ENCODE measurements at regions not wholly inside any gene's neighbourhood (a gene's known extent, or its start where the extent isn't known, plus 50 kb on each side); places are given as distances from the start of the nearest gene placed in this dataset.
A peak's percentile ranks its signal among the peaks of the same experiment; 100 is the strongest.

- Histone ChIP-seq H3K27me3 (ENCODE audit: control insufficient read depth in 1 of 2, insufficient read depth in 2 of 2, low read length in 2 of 2) (0 out of 5 replicates have a peak, but pooled peaks cover 0 to 11% of the 10 kb centered on the region in 2 experiments), H2AFZ (ENCODE audit: low read length) (no peak overlapping the region), H3K27ac (ENCODE audit: extremely low read length, insufficient read depth, low read length) (no peak overlapping the region), H3K9me3 (ENCODE audit: low read length) (no peaks in the 10 kb centered on the region), H3K4me1 (ENCODE audit: insufficient read depth, low read length) (peaks cover 23% of the 10 kb centered on the region), H3K4me2 (ENCODE audit: low read depth, low read length) (no peak overlapping the region), H4K20me1 (ENCODE audit: insufficient read depth, low read length) (no peaks in the 10 kb centered on the region), H3K79me2 (ENCODE audit: insufficient read depth, low read length) (no peaks in the 10 kb centered on the region), H3K36me3 (replicated peaks in 1 of 2; ENCODE audit: control insufficient read depth in 1 of 2, insufficient read depth in 2 of 2, low read length in 2 of 2) (no peaks in the 10 kb centered on the region), H3K9ac (ENCODE audit: insufficient read depth, low read depth, low read length) (no peak overlapping the region), H3K4me3 (replicated peaks in 1 of 3; ENCODE audit: insufficient read depth in 1 of 3, low read depth in 2 of 3, low read length in 3 of 3) (no peak overlapping the region)
- BruUV-seq (replicated peaks): no TSS peak
- WGBS (ENCODE audit: low lambda C conversion rate): 21% methylated on average over 7 of the region's 7 CpGs
- no peak for TF ChIP-seq TBL1XR1 (IDR thresholded peaks at IDR 0.05; ENCODE audit: borderline replicate concordance, low read length, partially characterized antibody)
- peak; percentile 85 for TF ChIP-seq MNT (IDR thresholded peaks at IDR 0.05)
- TF ChIP-seq ZNF589 (CRISPR knock-in tag; conservative IDR thresholded peaks at IDR 0.05): no peak
- in situ Hi-C loops (cut with HindIII; ENCODE audit: extremely low pct_ligation_motif_present, low pct_unique_long_range_greater_than_20kb) (no loop called here), intact Hi-C loops (cut with micrococcal nuclease; ENCODE audit: unreplicated experiment) (no loop called here)
- CTCF ChIA-PET (ENCODE audit: low intra/inter-chr PET ratio, low total read pairs): no interaction called here
- DNase-seq (ENCODE audit: low spot score) (no peak), FAIRE-seq (no peak), ATAC-seq (no peak)
- POLR2A ChIA-PET: no interaction called here
Observed at GRCh38 chr1:25018110-25018735, 88.1 kb upstream of the RUNX3 start.

- no peak overlapping the region for H2AFZ ChIP-seq (ENCODE audit: low read length)
- H3K36me3 ChIP-seq (replicated peaks in 1 of 2; ENCODE audit: control insufficient read depth in 1 of 2, insufficient read depth in 2 of 2, low read length in 2 of 2): no peaks in the 10 kb centered on the region
- intact Hi-C loops (cut with micrococcal nuclease; ENCODE audit: unreplicated experiment): no loop called here
- H3K9ac ChIP-seq (ENCODE audit: insufficient read depth, low read depth, low read length): no peak overlapping the region
- no TSS peak for BruUV-seq (replicated peaks)
- H3K9me3 ChIP-seq (ENCODE audit: low read length): no peaks in the 10 kb centered on the region
- in situ Hi-C loops (cut with HindIII; ENCODE audit: extremely low pct_ligation_motif_present, low pct_unique_long_range_greater_than_20kb): no loop called here
- no peak overlapping the region for H3K27ac ChIP-seq (ENCODE audit: extremely low read length, insufficient read depth, low read length)
- FAIRE-seq: no peak
- POLR2A ChIA-PET: no interaction called here
- CTCF ChIA-PET (ENCODE audit: low intra/inter-chr PET ratio, low total read pairs): no interaction called here
- H4K20me1 ChIP-seq (ENCODE audit: insufficient read depth, low read length): no peaks in the 10 kb centered on the region
- peak; percentile 84 for ATAC-seq
- 63% methylated on average over 8 of the region's 11 CpGs for WGBS (ENCODE audit: low lambda C conversion rate)
- H3K27me3 ChIP-seq (ENCODE audit: control insufficient read depth in 1 of 2, insufficient read depth in 2 of 2, low read length in 2 of 2): 0 out of 5 replicates have a peak, but pooled peaks cover 0 to 11% of the 10 kb centered on the region in 2 experiments
- no peak overlapping the region for H3K4me3 ChIP-seq (replicated peaks in 1 of 3; ENCODE audit: insufficient read depth in 1 of 3, low read depth in 2 of 3, low read length in 3 of 3)
- H3K4me2 ChIP-seq (ENCODE audit: low read depth, low read length): no peak overlapping the region
- TF ChIP-seq MBNL3 (CRISPR knock-in tag; conservative IDR thresholded peaks at IDR 0.05) (no peak), SP4 (CRISPR knock-in tag; IDR thresholded peaks at IDR 0.05) (no peak), CTCF (CRISPR knock-in tag; IDR thresholded peaks at IDR 0.05) (peak; percentile 37), ZSCAN20 (CRISPR knock-in tag; IDR thresholded peaks at IDR 0.05; ENCODE audit: borderline replicate concordance) (no peak), ZNF558 (CRISPR knock-in tag; IDR thresholded peaks at IDR 0.05; ENCODE audit: borderline replicate concordance) (no peak), STAG1 (CRISPR knock-in tag; IDR thresholded peaks at IDR 0.05) (peak; percentile 13; the same call in 1 of the 2 replicates), ZBTB3 (CRISPR knock-in tag; IDR thresholded peaks at IDR 0.05; ENCODE audit: borderline replicate concordance, low read depth) (no peak), CERS6 (CRISPR knock-in tag; IDR thresholded peaks at IDR 0.05) (no peak), RAD21 (CRISPR knock-in tag; IDR thresholded peaks at IDR 0.05) (0 out of 2 replicates have a peak, but pooled peaks have one; percentile 24), ZNF33B (CRISPR knock-in tag; IDR thresholded peaks at IDR 0.05) (no peak)
- H3K4me1 ChIP-seq (ENCODE audit: insufficient read depth, low read length): peaks cover 21% of the 10 kb centered on the region
- no peaks in the 10 kb centered on the region for H3K79me2 ChIP-seq (ENCODE audit: insufficient read depth, low read length)
- peak; percentile 36 for DNase-seq (ENCODE audit: low spot score)
Observed at GRCh38 chr1:25017436-25018109, 87.5 kb upstream of the RUNX3 start.

Measured in HepG2 (cell line).